Nephron progenitor cell (in vitro differentiated cells): ENCODE measurements at regions not wholly inside any gene's neighbourhood (a gene's known extent, or its start where the extent isn't known, plus 50 kb on each side); places are given as distances from the start of the nearest gene placed in this dataset.
A peak's percentile ranks its signal among the peaks of the same experiment; 100 is the strongest.
"Not testable (repeated sequence)": the region's sequence is repeated elsewhere in the genome, so short reads cannot be mapped to it uniquely, and the experiment has no call there.

Experiments
- DNase-seq: peaks from one replicate; pipeline ENCODE4 v3.0.0; 2021
- H3K27ac Mint-ChIP-seq: 2 replicates; pipeline ENCODE4 v1.8.0; 2021; ENCODE audit warnings: mild to moderate bottlenecking, moderate library complexity, mixed read lengths
- H3K27me3 Mint-ChIP-seq: 2 replicates; pipeline ENCODE4 v1.8.0; 2021; ENCODE audit warnings: mild to moderate bottlenecking, low read depth, mixed read lengths; ENCODE audit not compliant: poor library complexity
- H3K36me3 Mint-ChIP-seq: 2 replicates; pipeline ENCODE4 v1.8.0; 2021; ENCODE audit warnings: low read depth, mixed read lengths
- H3K4me1 Mint-ChIP-seq: 2 replicates; pipeline ENCODE4 v1.8.0; 2021; ENCODE audit warnings: mixed read lengths
- H3K4me3 Mint-ChIP-seq: 2 replicates; pipeline ENCODE4 v1.8.0; 2021; ENCODE audit warnings: mild to moderate bottlenecking, moderate library complexity, mixed read lengths
- H3K9me3 Mint-ChIP-seq: 2 replicates; pipeline ENCODE4 v1.8.0; 2021; ENCODE audit warnings: mild to moderate bottlenecking, moderate library complexity, mixed read lengths
- CTCF ChIP-seq: fragments of 200-600 bp; sonication (generic); IDR thresholded peaks from 2 replicates; pipeline ENCODE4 v1.5.0; 2021; ENCODE audit warnings: antibody characterized with exemption

DNA sequence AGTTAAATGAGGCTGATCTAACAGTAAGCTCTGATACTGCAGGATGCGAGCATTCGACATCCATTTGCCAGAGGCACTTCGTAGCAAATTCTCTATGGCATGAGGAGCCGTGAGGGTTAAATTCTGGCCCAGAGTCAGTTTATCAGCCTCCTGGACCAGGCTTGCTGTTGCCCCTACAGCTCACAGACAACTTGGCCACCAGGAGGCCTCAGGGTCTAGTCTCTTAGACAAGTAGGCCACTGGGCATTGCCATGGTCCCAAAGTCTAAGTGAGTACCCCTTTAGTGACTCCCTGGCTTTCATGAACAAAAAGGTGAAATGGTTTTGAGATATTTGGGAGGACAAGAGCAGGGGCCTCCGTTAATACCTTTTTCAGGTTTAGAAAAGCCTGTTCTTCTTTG is 178.0 kb upstream of the MBL2 start:
- H3K4me3 Mint-ChIP-seq = no peak overlapping the region
- H3K36me3 Mint-ChIP-seq = peaks cover 19% of the 10 kb centered on the region

DNA sequence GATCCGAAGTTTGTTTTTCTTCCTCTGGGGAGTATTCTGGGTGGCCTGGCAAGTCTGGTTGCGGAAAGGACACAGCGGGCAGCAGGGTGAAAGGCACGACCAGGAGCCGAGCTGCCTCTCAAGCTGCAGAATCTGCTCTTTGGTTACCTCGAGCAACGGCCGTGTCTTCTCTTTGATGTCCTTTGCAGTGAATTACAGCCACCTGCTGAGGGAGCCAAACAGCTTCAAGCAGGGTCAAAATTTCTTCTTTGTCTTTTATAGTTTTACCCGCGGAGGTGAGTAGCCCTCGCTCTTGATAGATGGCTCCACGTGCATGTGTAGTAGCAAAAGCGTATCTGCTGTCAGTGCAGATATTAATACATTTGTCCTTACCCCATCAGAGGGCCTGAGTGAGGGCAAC is 177.3 kb upstream of the MBL2 start:
- Mint-ChIP-seq H3K27ac (peak overlapping the region; percentile 78), H3K9me3 (peaks cover 15% of the 10 kb centered on the region), H3K4me3 (peak overlapping the region; percentile 10), H3K27me3 (peaks cover 10% of the 10 kb centered on the region), H3K36me3 (peaks cover 19% of the 10 kb centered on the region), H3K4me1 (peaks cover 36% of the 10 kb centered on the region)
- no peak for DNase-seq
- TF ChIP-seq CTCF = no peak

More for the DNA sequence above, 178.0 kb upstream of the MBL2 start:
- no peak for TF ChIP-seq CTCF
- H3K4me1 Mint-ChIP-seq = peaks cover 36% of the 10 kb centered on the region
- no peak overlapping the region for H3K27ac Mint-ChIP-seq
- H3K9me3 Mint-ChIP-seq = peaks cover 15% of the 10 kb centered on the region
- no peak for DNase-seq
- H3K27me3 Mint-ChIP-seq = peaks cover 10% of the 10 kb centered on the region

DNA sequence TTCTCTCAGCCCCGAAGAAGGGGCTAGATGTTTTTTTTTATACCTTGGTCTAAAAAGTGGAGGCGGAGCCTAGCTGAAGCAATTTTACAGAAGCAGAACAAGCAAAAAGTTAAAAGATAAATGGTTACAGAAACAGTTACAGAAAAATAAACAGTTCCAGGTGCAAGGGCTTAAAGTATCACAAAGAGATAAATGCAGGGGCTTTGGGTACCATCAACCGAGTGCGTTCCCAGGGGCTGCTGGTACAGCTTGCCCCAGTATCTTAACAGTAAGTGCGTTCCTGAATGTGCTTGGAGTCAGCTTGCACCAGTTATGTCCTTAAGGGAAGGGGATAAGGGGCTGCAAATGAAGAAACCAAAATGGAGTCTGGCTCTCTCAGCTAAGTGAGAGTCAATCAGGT is 173.9 kb upstream of the MBL2 start:
- H3K4me3 Mint-ChIP-seq = no peak overlapping the region
- peaks cover 17% of the 10 kb centered on the region for H3K4me1 Mint-ChIP-seq
- peak overlapping the region; percentile 94 for H3K27ac Mint-ChIP-seq
- H3K9me3 Mint-ChIP-seq = peaks cover 10% of the 10 kb centered on the region
- peaks cover 9% of the 10 kb centered on the region for H3K36me3 Mint-ChIP-seq
- TF ChIP-seq CTCF = no peak
- H3K27me3 Mint-ChIP-seq = peaks cover 5% of the 10 kb centered on the region
- DNase-seq = no peak

- not testable (repeated sequence) for DNase-seq, H3K36me3 Mint-ChIP-seq, H3K27me3 Mint-ChIP-seq, H3K4me3 Mint-ChIP-seq
- Mint-ChIP-seq H3K4me1 (peaks cover 15% of the 10 kb centered on the region), H3K27ac (peak overlapping the region; percentile 24), H3K9me3 (peaks cover 10% of the 10 kb centered on the region)
These were observed 172.9 kb upstream of the MBL2 start for GRCh38 chr10:52945521-52945920.

- H3K4me1 Mint-ChIP-seq = peaks cover under 1% of the 10 kb centered on the region
- H3K4me3 Mint-ChIP-seq = no peak overlapping the region
- peaks cover 10% of the 10 kb centered on the region for H3K27me3 Mint-ChIP-seq
- peaks cover 4% of the 10 kb centered on the region for H3K9me3 Mint-ChIP-seq
- no peaks in the 10 kb centered on the region for H3K36me3 Mint-ChIP-seq
- no peak for DNase-seq
- TF ChIP-seq CTCF = no peak
- H3K27ac Mint-ChIP-seq = no peak overlapping the region
These were observed 168.3 kb upstream of the MBL2 start for GRCh38 chr10:52940921-52941320.

DNA sequence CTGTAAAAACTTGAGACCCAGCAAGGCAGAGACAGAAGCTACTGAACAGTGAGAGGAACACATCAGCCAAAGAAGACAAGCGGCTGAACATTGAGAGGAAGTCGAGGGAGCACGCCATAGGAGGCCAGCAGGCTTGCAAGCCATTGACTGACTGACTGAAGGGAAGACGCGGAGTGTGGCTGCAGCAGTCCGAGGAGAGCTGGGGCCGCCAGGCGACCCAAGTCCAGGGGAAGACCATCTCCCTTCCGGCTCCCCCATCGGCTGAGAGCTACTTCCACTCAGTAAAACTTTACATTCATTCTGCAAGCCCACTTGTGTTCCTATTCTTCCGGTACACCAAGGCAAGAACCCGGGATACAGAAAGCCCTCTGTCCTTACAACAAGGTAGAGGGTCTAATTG is 167.3 kb upstream of the MBL2 start:
- Mint-ChIP-seq H3K4me3 (no peak overlapping the region), H3K9me3 (peaks cover 4% of the 10 kb centered on the region), H3K27me3 (peaks cover 10% of the 10 kb centered on the region), H3K36me3 (no peaks in the 10 kb centered on the region), H3K27ac (no peak overlapping the region), H3K4me1 (no peaks in the 10 kb centered on the region)
- no peak for TF ChIP-seq CTCF
- no peak for DNase-seq
